ENCODE measurements at regions not wholly inside any gene's neighbourhood (a gene's known extent, or its start where the extent isn't known, plus 50 kb on each side); places are given as distances from the start of the nearest gene placed in this dataset.

- peak; percentile 9 for DNase-seq (ENCODE audit: low read depth)
- no peak overlapping the region for H3K4me3 ChIP-seq (ENCODE audit: low read depth, low read length)
- no peak for TF ChIP-seq CTCF (IDR thresholded peaks at IDR 0.05; ENCODE audit: low read depth, low read length)
- no peak for TF ChIP-seq MAX (IDR thresholded peaks at IDR 0.05; ENCODE audit: low read depth, low read length)
- no peak for TF ChIP-seq POLR2A (IDR thresholded peaks at IDR 0.05; ENCODE audit: extremely low read depth, insufficient read length)
- TF ChIP-seq MYC (IDR thresholded peaks at IDR 0.05; ENCODE audit: low read depth, low read length), result no peak
These were observed 137.3 kb upstream of the GJB5 start for GRCh38 chr1:34617321-34618118.

GRCh38 chr1:34618381-34618780 lies 136.5 kb upstream of the GJB5 start:
- no peak for TF ChIP-seq CTCF (IDR thresholded peaks at IDR 0.05; ENCODE audit: low read depth, low read length)
- TF ChIP-seq MYC (IDR thresholded peaks at IDR 0.05; ENCODE audit: low read depth, low read length), result no peak
- TF ChIP-seq MAX (IDR thresholded peaks at IDR 0.05; ENCODE audit: low read depth, low read length), result no peak
- TF ChIP-seq POLR2A (IDR thresholded peaks at IDR 0.05; ENCODE audit: extremely low read depth, insufficient read length), result no peak

GRCh38 chr1:34619256-34619655 lies 135.6 kb upstream of the GJB5 start:
- TF ChIP-seq CTCF (IDR thresholded peaks at IDR 0.05; ENCODE audit: low read depth, low read length), result no peak
- no peak for TF ChIP-seq POLR2A (IDR thresholded peaks at IDR 0.05; ENCODE audit: extremely low read depth, insufficient read length)
- TF ChIP-seq MAX (IDR thresholded peaks at IDR 0.05; ENCODE audit: low read depth, low read length), result no peak
- no peak for TF ChIP-seq MYC (IDR thresholded peaks at IDR 0.05; ENCODE audit: low read depth, low read length)
- no peak for DNase-seq (ENCODE audit: low read depth)
- H3K4me3 ChIP-seq (ENCODE audit: low read depth, low read length), result no peak overlapping the region

More at GRCh38 chr1:34618381-34618780, 136.5 kb upstream of the GJB5 start:
- H3K4me3 ChIP-seq (ENCODE audit: low read depth, low read length), result no peak overlapping the region
- DNase-seq (ENCODE audit: low read depth), result no peak

GRCh38 chr1:34621916-34622315 lies 132.9 kb upstream of the GJB5 start:
- no peak for TF ChIP-seq CTCF (IDR thresholded peaks at IDR 0.05; ENCODE audit: low read depth, low read length)
- TF ChIP-seq MYC (IDR thresholded peaks at IDR 0.05; ENCODE audit: low read depth, low read length), result no peak
- no peak for TF ChIP-seq MAX (IDR thresholded peaks at IDR 0.05; ENCODE audit: low read depth, low read length)
- no peak for TF ChIP-seq POLR2A (IDR thresholded peaks at IDR 0.05; ENCODE audit: extremely low read depth, insufficient read length)

GRCh38 chr1:34625521-34626015 lies 129.3 kb upstream of the GJB5 start:
- no peak overlapping the region for H3K4me3 ChIP-seq (ENCODE audit: low read depth, low read length)
- DNase-seq (ENCODE audit: low read depth), result no peak
- TF ChIP-seq MYC (IDR thresholded peaks at IDR 0.05; ENCODE audit: low read depth, low read length) (no peak), POLR2A (IDR thresholded peaks at IDR 0.05; ENCODE audit: extremely low read depth, insufficient read length) (no peak), CTCF (IDR thresholded peaks at IDR 0.05; ENCODE audit: low read depth, low read length) (no peak), MAX (IDR thresholded peaks at IDR 0.05; ENCODE audit: low read depth, low read length) (no peak)

More at GRCh38 chr1:34621916-34622315, 132.9 kb upstream of the GJB5 start:
- H3K4me3 ChIP-seq (ENCODE audit: low read depth, low read length), result no peak overlapping the region
- no peak for DNase-seq (ENCODE audit: low read depth)

Data from NB4 (cell line).